ENCODE measurements at regions not wholly inside any gene's neighbourhood (a gene's known extent, or its start where the extent isn't known, plus 50 kb on each side); places are given as distances from the start of the nearest gene placed in this dataset.

DNA sequence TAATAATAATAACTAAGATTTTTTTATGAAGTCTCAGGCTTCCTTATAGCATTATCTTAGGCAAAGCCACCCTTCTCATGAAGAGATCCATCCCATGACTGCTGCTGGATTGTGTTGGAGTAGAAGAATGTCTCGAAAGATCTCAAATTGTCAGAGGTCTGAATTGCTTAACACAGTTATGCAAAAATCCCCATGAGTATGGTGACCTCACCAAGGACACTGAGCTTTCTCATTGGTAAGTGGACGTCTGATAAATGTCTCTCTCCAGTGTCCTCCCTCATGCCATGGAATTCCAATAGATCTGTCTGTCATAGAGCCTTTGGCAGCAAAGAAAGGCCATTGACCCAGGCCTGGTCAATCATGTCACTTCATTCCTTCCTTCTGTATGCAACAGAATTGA lies 264.5 kb downstream of the CDH11 start:
- FAIRE-seq (no peak), DNase-seq (no peak), ATAC-seq (no peak)
- Histone ChIP-seq H3K4me1 (no peaks in the 10 kb centered on the region), H3K36me3 (no peaks in the 10 kb centered on the region), H3K27ac (no peak overlapping the region), H3K9me3 (no peaks in the 10 kb centered on the region), H3K4me3 (no peak overlapping the region), H3K27me3 (peaks cover 0 to 3% (median 0%) of the 10 kb centered on the region in 4 donors)
- TF ChIP-seq CTCF (IDR thresholded peaks at IDR 0.05) = no peak
- intact Hi-C loops (cut with DNase I) = no loop called here
- 51 to 67% methylated on average over 2 of the region's 2 CpGs for WGBS, 2 donors

- H3K36me3 ChIP-seq = no peaks in the 10 kb centered on the region
- intact Hi-C loops (cut with DNase I) = no loop called here
- FAIRE-seq = no peak
- H3K9me3 ChIP-seq = no peaks in the 10 kb centered on the region
- DNase-seq = no peak
- 70 to 75% methylated on average over 2 of the region's 2 CpGs for WGBS, 2 donors
- H3K27me3 ChIP-seq = peaks cover 0 to 3% (median 0%) of the 10 kb centered on the region in 4 donors
- no peaks in the 10 kb centered on the region for H3K4me1 ChIP-seq
- H3K4me3 ChIP-seq = no peak overlapping the region
- H3K27ac ChIP-seq = no peak overlapping the region
- no peak for TF ChIP-seq CTCF (IDR thresholded peaks at IDR 0.05)
- ATAC-seq = no peak
These were observed 268.3 kb downstream of the CDH11 start for GRCh38 chr16:64853551-64853950.

- Histone ChIP-seq H3K27ac (no peak overlapping the region), H3K27me3 (no peaks in the 10 kb centered on the region), H3K36me3 (no peaks in the 10 kb centered on the region), H3K4me1 (no peaks in the 10 kb centered on the region), H3K9me3 (no peaks in the 10 kb centered on the region), H3K4me3 (no peak overlapping the region)
- FAIRE-seq (no peak), DNase-seq (no peak), ATAC-seq (no peak)
- 40 to 46% methylated on average over 3 of the region's 3 CpGs for WGBS, 2 donors
- intact Hi-C loops (cut with DNase I) = no loop called here
- TF ChIP-seq CTCF (IDR thresholded peaks at IDR 0.05) = no peak
These were observed 274.9 kb downstream of the CDH11 start for GRCh38 chr16:64846966-64847365.

DNA sequence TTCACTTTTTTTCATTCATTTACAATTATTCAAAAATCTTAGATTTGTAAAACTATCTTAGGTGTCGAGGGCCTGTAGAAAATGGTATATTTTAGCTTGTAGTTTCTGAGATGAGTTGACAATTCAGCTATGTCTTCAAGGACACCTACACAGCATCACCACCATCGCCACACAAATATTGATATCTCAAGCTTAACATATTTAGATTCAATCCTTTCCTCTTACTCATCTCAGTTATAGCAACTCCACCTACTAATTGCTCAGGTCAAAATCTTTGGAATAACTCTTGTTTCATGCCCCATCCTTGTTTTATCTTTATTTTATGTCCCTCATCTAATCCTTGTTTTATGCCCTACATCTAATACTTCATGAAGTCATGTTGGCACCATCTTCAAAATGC lies 276.8 kb downstream of the CDH11 start:
- Histone ChIP-seq H3K4me3 (no peak overlapping the region), H3K9me3 (no peaks in the 10 kb centered on the region), H3K27me3 (no peaks in the 10 kb centered on the region), H3K27ac (no peak overlapping the region), H3K36me3 (no peaks in the 10 kb centered on the region), H3K4me1 (no peaks in the 10 kb centered on the region)
- no peak for TF ChIP-seq CTCF (IDR thresholded peaks at IDR 0.05)
- intact Hi-C loops (cut with DNase I) = no loop called here
- 61 to 72% methylated on average over 2 of the region's 2 CpGs for WGBS, 2 donors
- DNase-seq = no peak
- no peak for FAIRE-seq
- ATAC-seq = no peak

- no peak overlapping the region for H3K4me3 ChIP-seq
- no peak for DNase-seq
- no peaks in the 10 kb centered on the region for H3K4me1 ChIP-seq
- no peaks in the 10 kb centered on the region for H3K27me3 ChIP-seq
- no peak for TF ChIP-seq CTCF (IDR thresholded peaks at IDR 0.05)
- no peaks in the 10 kb centered on the region for H3K9me3 ChIP-seq
- H3K27ac ChIP-seq = no peak overlapping the region
- H3K36me3 ChIP-seq = no peaks in the 10 kb centered on the region
- intact Hi-C loops (cut with DNase I) = no loop called here
- ATAC-seq = no peak
- no peak for FAIRE-seq
These were observed 280.4 kb downstream of the CDH11 start for GRCh38 chr16:64841482-64841881.

Measured in pancreas (tissue), 10 donors.